CD4-positive, alpha-beta T cell treated with Interleukin-15 for 4 hours (primary cell): ENCODE measurements at regions not wholly inside any gene's neighbourhood (a gene's known extent, or its start where the extent isn't known, plus 50 kb on each side); places are given as distances from the start of the nearest gene placed in this dataset.
"Not testable (repeated sequence)": the region's sequence is repeated elsewhere in the genome, so short reads cannot be mapped to it uniquely, and the experiment has no call there.

Experiments used
- DNase-seq: peaks from one replicate; pipeline ENCODE4 v3.0.0-alpha.2; 2020; ENCODE audit warnings: low spot score

DNA sequence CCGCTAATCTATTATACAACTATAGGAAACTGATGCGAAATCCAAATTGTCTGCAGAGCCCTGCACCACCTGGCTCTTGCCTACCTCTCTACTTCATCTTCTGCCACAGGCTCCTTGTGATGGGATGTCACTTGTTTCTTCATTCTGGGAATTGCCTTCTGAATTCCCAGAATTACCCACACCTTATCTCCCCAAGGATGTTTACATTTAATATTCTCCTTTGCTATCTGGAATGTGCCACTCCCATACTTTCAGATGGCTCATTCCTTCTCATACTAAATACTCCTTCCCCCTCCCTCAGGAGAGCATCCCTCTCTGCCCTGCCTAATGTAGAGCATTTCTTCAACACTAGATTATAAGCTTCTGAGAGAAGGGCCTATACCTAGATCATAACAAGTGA is 573.1 kb downstream of the GALC start:
- DNase-seq = no peak

DNA sequence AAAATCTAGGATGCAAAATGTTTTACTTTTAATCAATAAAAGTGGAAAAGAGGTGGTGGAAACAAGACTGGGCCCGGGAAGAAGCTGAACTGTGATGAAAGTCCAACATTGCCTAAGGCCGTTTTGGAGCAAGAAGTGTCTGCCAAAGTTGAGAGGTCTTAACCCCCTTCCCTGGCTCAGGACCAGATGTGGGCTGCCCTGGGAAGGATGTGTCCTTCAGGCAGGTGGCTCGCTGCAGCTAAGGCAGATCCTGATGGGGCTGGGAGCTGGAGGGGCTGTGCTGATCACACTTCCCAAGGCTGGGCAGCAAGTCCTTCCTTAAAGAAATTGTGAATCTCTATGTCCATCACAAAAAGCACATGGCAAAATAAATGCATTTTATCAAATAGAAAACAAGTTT is 581.6 kb downstream of the GALC start:
- DNase-seq = no peak

DNA sequence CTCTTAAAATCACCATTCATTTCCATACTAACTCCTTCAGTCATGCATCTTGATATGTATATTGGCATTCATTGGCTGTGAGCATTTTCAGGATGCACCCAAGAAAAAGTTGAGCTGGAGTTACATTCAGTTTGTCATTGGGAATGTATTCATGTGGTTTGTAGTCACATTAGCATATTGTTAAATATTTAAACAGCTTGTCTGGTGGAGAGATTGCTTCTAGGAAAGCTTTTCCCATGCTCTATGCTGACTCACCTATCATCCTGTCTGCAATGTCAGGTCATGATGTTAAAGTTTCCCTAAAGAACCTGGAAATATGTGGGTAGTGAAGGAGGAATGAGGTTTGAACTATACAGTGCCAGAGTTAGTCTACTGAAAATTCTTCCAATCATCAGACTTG is 583.6 kb downstream of the GALC start:
- DNase-seq = no peak

DNA sequence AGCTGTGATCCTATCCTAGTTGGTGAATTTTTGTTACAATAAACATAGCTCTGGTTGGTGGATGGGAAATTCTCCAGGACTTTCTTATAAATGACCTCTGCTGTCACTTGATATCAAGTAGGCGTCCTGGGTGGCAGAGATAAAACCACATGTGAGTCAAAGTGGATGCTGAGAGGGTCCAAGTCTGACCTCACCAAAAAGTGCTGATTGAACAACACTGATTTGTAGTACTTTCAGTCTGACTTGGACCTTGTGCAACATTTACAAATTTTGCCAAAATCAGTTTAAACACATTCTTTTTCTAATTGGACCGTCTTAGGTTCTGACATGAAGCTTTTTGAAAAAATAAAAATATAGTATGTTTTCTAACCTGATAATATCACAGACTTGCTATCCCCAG is 585.6 kb downstream of the GALC start:
- DNase-seq = no peak

DNA sequence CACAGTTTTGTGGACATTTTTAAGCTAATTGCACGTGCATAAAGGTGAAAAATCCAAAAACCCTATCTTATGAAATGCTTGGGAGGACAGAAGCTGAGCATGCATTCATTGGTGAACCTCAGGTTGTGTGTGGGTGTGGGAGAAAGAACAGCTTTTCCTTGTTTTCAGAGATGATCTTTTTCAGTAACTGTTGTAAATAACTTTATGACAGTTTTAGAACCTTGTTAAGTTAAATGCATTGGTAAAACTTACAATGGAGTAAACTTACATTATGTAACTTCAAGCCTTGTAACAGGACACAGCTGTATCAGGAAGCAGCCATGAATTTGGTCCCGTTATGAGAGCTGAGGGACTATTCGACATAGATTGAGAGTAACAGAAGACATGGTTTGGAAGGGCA is 587.4 kb downstream of the GALC start:
- DNase-seq = no peak

DNA sequence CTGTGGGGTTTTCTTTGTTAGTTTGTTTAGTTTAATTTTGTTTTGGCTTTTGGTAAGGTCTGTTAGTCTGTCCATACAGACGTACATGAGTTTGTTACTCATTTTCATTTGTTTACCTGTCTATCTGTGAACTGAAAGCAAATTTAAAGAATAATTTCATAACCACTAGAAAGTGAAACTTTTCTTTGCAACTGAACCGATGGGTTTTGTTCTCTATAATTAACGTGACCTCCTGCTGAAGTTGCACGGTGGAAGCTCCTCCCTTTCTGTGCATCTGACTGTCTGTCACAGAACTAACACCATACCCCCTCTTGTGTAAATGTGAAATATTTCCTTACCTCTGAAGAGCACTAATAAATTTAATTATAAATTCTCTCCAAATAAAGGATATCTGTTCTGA is 595.5 kb downstream of the GALC start:
- no peak for DNase-seq

DNA sequence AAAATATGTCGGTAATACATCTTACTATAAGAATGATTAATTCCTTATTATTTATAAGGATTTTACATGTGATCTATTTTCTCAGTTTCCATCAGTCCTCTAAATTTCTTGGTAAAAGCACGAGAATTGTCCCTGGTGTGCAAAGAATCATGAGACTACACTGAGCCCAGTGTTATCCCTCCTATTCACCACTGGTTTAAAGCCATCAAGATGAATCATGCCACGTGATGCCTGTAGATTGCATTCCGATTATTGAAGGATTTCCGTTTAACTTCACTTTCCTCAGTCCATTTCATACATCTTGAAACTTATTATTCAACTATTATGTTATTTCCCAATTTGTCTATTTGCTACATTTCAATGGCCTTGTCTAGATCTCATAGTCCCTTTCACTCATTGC is 601.9 kb downstream of the GALC start:
- DNase-seq = no peak

DNA sequence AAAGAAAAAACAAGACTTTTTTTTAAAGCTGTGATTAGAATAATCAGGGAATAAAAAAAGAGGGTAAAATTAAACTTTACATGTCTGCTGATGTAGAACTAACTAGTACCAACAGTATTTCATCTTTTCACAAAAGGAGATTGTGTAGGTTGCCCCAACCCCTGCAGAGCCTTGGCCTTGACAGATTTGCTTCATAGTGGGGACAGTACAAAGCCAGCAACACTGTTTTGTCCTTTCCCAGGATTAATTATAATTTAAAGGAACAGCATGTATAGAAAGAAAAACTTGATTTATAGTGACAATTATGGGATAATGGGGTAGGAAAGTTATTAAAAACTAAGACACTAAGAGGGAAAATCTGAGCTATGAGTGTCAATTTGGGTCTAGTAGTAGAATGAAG is 604.0 kb downstream of the GALC start:
- DNase-seq = no peak

DNA sequence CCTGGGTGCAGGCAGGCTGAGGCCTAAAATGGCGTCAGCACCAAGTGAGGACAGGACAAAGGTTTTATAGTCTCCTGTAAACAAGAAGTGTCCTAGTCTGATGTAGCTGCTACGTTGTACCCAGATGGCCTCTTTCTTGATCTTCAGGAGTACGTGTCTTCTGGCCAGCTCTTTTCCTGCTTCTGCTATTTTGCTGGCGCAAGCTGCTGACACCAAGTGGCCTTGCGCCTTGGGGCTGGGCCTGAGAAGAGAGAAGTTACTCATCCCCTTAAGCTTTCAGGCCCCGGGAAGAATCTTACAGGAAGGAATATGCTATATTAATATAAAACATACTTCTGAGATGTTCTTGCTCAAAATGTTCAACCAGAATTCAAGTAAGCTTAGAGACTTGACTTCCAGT is 605.2 kb downstream of the GALC start:
- DNase-seq = no peak

DNA sequence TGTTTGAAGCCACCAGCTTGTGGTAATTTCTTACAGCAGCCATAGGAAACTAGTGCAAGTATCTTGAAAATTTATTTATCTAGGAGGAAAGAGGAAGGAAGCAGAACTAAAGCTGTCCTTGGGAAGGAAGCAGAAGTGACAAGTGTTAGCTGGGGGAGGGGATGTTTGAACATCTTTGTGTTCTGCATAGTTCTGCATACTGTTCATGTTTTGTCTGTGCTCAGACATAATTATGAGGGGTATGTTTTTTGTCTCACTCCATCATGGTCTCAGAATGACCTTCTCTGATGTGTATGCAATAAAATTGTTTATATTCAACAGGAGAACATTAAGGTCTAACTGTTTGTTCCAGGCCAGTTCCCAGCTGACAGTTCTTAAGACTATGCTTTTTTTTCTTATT is 606.5 kb downstream of the GALC start:
- no peak for DNase-seq

DNA sequence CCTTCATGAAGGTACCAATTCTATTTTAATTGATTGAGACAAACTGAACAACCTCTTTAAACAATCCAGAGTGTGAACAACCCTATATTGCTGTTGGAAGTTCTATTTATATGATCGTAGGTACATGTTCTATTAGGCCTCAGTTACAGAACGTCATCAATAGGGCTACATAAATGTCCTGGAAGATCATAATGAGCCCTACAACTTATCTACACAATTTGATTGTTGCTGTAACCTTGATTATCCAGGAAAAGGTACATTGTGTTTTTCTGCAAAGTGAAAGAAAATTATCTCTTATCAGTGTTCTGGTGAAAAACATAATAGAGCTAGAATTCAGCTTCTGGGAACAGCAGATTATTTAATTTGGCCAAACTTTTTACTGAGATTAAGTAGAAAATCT is 612.9 kb downstream of the GALC start:
- DNase-seq = no peak

DNA sequence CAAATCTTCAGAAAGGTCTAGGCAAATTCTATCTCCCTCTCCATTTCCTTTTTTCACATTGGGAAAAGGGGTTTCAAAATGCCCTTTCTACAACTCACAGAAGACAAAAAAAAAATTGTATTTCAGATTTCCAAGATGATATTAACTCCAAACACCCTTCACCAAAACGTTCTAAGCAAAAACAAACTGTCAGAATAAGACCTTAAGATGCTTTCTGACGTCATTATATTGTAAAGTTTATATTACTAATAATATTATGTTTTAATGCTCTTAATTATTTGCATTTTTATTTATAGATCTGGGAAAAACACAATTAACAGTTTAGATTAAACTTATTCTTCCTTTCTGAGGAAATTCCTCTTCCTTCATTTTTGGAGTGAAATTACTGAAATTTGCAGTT is 624.2 kb downstream of the GALC start:
- DNase-seq = no peak

DNA sequence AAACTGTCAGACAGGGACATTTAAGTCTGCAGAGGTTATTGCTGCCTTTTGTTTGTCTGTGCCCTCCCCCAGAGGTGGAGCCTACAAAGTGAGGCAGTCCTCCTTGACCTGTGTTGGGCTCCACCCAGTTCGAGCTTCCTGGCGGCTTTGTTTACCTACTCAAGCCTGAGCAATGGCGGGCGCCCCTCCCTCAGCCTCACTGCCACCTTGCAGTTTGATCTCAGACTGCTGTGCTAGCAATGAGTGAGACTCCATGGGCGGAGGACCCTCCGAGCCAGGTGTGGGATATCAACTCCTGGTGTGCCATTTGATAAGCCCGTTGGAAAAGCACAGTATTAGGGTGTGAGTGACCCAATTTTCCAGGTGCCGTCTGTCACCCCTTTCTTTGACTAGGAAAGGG is 632.7 kb downstream of the GALC start:
- not testable (repeated sequence) for DNase-seq

DNA sequence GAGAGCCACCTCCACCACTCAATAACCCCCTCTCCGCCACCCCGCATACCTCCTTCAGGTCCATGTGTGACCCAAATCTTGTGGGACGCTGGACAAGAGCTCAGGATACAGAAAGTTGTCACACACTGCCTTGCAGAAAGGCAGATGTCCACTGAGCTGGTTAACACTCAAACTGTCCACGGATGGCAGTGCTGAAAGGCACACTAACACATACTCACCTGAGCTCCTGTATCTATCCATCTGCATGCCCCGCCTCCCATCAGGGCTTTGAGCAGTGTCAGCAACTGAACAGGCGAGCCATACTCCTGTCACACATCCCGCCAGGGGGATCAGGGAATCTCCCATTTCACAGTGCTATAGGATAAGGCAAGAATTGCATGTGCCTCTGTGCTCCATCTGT is 642.0 kb downstream of the GALC start:
- DNase-seq = no peak

DNA sequence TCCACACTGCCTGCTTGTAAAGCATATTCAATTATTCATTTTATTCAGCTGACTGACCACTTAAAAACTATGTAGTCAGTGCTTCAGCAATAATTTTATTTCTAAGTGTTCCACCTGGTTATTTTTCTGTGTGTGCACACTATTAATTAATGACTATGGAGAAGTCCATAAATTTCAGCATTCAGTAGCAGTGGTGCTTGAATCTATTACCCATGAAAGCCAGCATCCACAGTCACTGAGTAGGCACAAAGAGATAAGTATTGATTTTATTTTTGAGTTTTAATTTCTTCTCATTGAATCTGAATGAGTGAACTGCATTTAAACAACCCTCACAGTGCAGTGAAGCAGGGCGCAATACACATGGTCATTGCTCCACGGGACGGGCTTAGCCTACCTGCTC is 643.1 kb downstream of the GALC start:
- no peak for DNase-seq

DNA sequence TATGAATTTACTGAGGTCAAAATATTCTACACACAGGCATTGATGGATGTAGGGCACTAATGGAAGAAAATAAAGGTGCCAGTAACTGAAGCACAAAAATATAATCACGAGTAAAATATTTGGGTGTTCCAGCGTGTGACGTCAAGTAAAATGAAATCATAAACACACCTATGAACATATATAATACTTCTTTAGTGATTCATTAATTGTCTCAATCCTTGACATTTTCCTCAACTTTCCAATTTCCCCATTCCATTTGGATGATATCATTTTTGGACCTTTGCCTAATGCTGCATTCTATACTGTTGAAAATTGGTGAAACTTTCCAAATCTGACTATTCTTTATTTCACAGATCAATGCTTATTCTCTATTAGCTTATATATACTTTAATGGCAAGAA is 649.3 kb downstream of the GALC start:
- no peak for DNase-seq

DNA sequence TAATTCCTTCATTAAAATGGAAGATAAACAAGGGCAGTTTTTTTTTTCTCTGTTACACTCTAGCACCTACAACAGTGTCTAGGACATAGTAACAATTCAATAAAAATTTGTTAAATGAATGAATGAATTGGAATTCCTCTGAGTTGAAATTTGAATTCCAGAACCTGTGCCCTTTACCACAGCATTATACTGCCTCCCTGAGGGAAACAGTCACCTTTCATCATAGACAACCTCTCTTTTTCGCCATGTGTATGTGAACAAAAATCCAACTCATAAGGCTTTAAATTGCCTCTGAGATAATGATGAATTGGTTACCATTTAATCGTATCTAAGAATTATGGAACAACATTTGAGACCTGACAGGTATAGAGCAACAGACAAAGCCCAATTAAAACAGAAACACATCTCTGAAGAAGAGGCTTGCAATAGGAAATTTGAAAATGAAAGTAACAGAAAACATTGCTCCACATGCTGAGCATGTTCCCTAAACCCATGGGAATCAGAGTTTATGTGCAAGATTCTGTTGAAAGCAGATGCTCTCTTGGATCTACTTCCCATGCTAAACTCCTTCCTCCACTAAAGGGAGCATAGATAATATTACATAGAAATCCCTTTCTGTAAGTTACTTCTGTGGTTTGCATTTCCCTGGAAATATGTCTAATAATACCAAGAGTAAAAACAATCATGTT is 657.8 kb downstream of the GALC start:
- DNase-seq = no peak

DNA sequence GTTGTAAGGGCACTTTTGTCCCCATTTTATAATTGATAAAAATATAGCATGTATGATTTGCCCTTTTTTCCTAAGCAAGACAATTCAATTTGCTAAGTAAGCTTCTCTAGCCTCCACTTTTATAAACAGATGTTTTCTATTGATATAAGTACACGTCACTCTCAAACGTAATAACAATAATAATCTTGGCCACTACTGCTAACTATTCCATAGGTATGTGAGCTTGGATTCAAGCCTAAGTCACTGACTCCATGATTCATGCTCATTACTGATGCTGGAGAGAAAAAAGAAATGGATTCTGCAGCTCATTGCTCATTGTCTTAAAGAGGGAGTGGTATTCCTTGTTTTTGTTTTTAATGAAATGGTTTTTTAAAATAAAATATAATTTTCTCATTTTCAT is 661.0 kb downstream of the GALC start:
- DNase-seq = no peak

DNA sequence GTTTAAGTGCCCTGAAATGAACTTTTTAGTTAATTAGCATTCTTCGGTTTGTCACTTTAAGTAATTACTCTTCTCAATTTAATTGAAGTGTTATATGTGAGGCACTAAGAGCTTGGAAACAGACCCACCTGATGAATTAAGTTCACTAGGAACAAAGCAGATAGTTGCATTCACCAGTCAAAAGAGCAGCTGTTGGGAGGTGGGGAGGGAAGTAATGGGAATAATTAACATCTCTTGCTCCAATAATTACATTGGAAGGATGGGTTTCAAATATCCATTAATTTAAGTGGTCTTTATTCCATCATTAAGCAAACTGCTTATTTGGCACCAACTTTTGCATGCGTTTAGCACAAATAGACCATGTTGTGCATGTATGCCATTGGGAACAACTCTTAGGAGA is 667.2 kb downstream of the GALC start:
- DNase-seq = no peak

DNA sequence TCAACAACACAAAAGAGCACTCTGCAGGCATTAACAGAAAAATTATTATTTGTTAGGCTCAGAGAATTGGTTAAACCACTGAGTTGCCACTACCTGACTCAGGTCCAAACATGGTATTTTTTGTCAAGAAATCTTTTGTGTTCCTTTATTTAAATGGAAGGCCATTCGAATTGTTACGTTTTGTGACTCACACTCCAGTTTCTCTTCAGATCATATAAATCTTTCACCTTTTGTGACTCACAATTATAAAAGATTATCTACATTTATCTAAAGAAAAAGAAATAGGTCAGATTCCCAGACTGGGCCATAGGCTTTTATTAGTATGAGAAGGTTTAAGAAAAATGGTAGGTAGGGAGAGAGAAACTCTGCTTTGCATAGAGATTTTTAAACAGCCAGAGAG is 669.8 kb downstream of the GALC start:
- no peak for DNase-seq

DNA sequence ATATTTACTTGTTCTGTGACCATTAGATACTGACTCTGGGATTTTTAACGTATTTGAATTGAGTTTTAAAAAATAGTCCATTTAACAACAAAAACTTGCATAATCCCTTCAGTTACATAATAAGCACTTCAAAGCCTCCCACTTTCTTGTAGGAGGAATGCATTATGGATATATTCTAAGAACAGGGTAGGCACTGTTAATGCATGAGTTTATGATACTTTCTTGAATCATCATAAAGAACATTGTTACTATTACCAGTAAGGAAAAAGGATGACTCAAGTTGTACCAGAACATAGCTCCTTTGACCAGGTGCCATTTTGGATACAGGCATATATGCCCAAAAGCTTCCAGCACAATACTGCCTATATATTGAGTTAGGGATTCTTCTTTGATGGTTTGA is 671.4 kb downstream of the GALC start:
- no peak for DNase-seq

DNA sequence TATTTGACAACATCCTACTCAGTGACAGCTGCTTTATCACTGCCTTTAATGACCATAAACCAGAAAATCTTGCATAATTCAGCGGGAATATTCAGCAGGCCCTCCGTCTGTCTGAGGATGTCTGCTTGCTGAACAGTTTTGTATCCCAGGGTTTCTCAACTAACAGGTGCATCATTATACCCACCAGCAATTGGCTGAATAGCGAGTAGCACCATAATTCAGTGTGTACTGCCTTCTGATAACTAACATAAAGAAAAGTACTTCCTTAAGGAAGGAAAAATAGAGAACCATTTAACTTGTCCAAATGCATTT is 680.1 kb downstream of the GALC start:
- no peak for DNase-seq

DNA sequence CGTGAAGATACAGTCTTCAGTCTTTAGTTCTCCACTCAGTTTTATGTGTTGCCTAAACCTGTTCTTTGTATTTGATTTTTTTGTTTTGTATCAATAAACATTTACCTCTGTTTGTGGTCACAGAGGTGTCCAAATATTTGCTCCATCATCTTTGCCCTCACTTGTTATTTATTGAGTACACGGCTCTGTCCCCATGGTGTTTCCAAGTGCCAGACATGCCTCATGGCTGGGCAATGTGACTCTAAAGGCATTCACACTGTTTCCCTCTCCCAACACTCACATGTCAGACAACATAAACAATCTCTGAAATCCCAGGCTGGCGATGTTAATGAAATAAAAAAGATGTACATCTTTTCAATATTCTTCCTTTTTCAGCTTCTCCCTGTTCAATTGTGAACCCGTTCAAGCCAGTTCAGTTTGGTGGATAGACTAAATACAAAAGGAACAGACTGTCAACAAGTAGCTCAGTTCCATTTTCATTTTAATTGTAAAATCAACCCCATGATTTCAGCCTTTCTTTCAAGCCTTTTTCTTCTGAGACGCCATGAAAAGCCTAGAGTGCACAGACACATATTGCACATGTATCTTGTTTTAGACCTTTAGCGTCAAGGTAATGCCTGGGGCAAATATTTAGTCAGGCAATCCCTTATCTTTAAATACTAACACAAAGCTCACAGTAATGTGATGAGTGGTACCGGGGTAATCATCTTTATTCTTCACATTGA is 680.7 kb downstream of the GALC start:
- no peak for DNase-seq

DNA sequence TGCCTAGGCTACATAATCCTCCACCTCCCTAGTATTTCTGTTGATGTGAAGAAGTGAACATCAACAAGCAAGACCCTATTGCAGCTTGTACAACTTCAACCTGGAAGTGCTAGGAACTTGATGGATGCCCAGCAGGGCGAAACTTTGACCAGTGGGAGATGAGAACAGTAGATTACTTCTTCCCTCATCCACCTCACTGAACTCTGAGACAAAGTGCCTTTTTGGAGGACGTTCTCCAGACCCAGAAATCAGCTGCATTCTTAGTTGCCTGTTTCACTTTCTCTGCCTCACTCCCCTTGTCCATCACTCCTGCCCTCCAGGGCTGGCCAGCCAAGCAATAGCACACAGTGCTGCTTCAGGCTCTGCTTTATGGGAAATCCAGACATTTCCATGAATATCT is 683.4 kb downstream of the GALC start:
- DNase-seq = no peak
